Effector memory CD4-positive, alpha-beta T cell (primary cell): ENCODE measurements at regions not wholly inside any gene's neighbourhood (a gene's known extent, or its start where the extent isn't known, plus 50 kb on each side); places are given as distances from the start of the nearest gene placed in this dataset.
"Not testable (repeated sequence)": the region's sequence is repeated elsewhere in the genome, so short reads cannot be mapped to it uniquely, and the experiment has no call there.

Experiments
- DNase-seq, 3 donors: peaks; one replicate each; pipeline ENCODE4 v3.0.0-alpha.2; 2020
- H3K27ac ChIP-seq: 2 replicates; pipeline ENCODE4 v1.7.0; 2013; ENCODE audit warnings: mild to moderate bottlenecking, low read length, moderate library complexity; ENCODE audit not compliant: insufficient read depth, poor library complexity, severe bottlenecking
- H3K27me3 ChIP-seq: replicated peaks from 2 replicates; pipeline ENCODE4 v1.7.0; 2013; ENCODE audit warnings: mild to moderate bottlenecking, low read length; ENCODE audit not compliant: insufficient read depth, control insufficient read depth, poor library complexity, severe bottlenecking
- H3K36me3 ChIP-seq: 2 replicates; pipeline ENCODE4 v1.7.0; 2013; ENCODE audit warnings: mild to moderate bottlenecking, low read length, moderate library complexity; ENCODE audit not compliant: control insufficient read depth, insufficient read depth
- H3K4me1 ChIP-seq: 2 replicates; pipeline ENCODE4 v1.7.0; 2013; ENCODE audit warnings: low read length, mild to moderate bottlenecking; ENCODE audit not compliant: control insufficient read depth, insufficient read depth, poor library complexity, severe bottlenecking
- H3K4me3 ChIP-seq: 2 replicates; pipeline ENCODE4 v1.7.0; 2013; ENCODE audit warnings: low read length, low read depth, mild to moderate bottlenecking; ENCODE audit not compliant: insufficient read depth, poor library complexity, severe bottlenecking
- H3K9me3 ChIP-seq: 2 replicates; pipeline ENCODE4 v1.7.0; 2013; ENCODE audit warnings: mild to moderate bottlenecking, low read length, moderate library complexity; ENCODE audit not compliant: control insufficient read depth

DNA sequence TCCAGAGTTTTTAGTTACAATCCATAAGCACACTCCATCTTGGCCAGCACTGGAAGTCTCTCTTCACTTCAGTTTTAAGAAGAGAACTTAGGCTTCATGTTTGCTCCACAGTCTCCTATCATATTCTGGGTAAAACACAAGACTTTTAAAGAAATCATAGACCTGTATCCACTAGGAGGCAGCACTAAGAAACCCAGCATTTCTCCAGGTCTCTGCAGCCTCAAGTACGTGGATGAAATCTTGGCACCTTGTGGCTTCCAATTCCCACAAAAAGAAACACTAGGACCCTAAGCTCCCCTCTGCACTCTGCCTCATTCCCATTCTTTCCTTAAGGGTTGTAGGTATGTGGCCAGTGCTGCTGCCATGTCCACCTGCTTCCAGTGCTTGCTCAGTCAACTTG lies 367.3 kb upstream of the CASK start:
- no peaks in the 10 kb centered on the region for H3K4me1 ChIP-seq
- no peak for DNase-seq
- H3K4me3 ChIP-seq: no peak overlapping the region
- H3K27ac ChIP-seq: no peak overlapping the region
- H3K27me3 ChIP-seq: no peaks in the 10 kb centered on the region
- H3K9me3 ChIP-seq: no peaks in the 10 kb centered on the region
- H3K36me3 ChIP-seq: no peaks in the 10 kb centered on the region

DNA sequence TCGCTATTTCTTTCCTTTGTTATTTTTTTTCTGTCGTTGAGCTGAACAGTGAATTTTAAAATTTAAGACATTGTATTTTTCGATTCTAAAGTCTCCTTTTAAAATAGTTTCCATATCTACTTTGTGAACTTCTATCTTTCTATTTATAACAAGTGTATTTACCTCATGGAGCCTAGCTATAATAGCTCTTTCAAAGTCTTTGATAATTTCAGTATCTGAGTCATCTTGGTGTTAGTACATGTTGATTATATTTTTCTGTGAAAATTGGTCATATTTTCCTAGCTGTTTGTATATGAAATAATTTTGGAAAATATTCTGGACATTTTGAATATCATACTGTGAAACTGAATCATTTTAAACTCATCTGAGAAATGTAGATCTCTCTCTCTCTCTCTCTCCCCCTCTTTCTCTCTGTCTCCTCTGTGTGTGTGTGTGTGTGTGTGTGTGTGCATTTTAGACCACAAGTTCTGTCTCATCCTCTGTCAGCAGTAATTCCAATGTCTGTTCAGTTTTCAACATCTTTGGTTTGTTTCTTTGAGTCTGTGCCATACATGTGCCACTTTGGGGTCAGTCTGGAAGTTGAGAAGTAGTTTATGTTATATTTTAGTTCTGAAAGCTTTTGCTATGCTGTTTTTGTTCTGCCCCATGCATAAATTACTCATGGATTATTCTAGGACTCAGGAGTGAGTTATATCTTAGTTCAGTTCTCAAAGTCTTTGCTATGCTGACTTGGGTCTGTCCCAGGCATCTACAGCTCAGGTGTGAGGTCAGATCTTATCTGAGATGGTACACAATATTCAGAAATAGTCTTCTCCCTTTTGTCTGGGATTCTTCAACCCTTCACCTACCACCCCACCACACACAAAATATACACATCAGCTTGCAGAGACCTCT lies 366.4 kb upstream of the CASK start:
- DNase-seq: no peak
- Histone ChIP-seq H3K4me1 (no peaks in the 10 kb centered on the region), H3K27me3 (no peaks in the 10 kb centered on the region), H3K9me3 (no peaks in the 10 kb centered on the region), H3K4me3 (no peak overlapping the region), H3K27ac (no peak overlapping the region), H3K36me3 (no peaks in the 10 kb centered on the region)

DNA sequence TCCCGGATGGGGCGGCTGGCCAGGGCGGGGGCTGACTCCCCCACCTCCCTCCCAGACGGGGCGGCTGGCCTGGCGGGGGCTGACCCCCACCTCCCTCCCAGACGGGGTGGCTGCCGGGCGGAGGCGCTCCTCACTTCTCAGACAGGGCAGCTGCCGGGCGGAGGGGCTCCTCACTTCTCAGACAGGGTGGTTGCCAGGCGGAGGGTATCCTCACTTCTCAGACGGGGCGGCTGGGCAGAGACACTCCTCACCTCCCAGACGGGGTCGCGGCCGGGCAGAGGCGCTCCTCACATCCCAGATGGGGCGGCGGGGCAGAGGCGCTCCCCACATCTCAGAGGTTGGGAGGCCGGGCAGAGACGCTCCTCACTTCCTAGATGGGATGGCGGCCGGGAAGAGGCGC lies 362.3 kb upstream of the CASK start:
- H3K4me3 ChIP-seq, H3K9me3 ChIP-seq, H3K27ac ChIP-seq, H3K4me1 ChIP-seq, DNase-seq, H3K27me3 ChIP-seq, H3K36me3 ChIP-seq: not testable (repeated sequence)

DNA sequence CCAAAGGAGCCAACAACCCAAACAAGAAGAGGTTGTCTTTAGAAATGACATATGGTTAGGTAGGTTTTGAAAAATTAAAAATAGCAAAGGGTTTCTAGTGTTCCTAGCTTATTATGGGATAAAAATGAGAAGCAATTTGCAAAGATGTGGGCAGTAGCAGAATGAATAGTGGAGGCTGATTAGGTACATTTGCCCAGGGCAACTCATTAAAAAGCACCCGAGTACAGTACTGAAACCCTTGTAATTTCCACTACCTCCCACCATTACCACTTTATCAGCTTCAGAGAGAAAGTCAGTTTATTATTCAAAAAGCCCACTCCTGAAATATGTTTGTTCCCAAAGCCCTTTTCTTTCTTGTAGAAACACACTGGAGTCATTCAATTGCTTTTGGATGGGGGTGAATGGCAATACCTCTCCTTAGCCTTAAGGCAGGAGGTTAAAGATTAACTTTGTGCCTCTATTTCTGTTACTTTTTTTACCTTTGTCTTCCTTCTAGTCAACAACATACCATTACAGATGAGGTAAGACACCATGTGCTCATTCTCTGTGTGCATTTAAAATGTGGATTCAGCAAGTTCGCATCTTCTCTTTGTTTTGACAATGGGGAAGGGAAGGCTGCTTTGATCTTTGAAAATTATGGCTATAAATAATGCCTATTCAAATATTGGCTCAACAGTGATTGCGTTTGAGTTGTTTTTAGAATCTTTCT lies 353.8 kb upstream of the CASK start:
- Histone ChIP-seq H3K4me3 (no peak overlapping the region), H3K27ac (no peak overlapping the region), H3K9me3 (no peaks in the 10 kb centered on the region), H3K36me3 (no peaks in the 10 kb centered on the region), H3K4me1 (no peaks in the 10 kb centered on the region), H3K27me3 (no peaks in the 10 kb centered on the region)
- no peak for DNase-seq

DNA sequence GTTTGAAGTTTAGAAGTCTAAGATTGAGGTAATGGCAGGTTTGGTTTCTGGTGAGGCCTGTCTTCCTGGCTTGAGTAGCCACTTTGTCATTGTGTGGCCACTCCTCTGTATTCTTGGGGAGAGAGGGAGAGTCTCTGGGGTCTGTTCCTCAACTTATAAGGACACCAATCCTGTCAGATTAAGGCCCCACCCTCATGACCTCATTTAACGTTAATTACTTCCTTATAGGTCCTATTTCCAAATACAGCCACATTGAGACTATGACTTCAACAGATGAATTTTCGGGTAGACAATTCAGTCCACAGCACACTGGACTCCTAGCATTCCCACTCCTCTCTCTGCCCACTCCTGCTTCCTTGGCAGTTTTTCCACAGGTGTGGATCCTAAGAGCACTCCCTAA lies 350.8 kb upstream of the CASK start:
- DNase-seq: no peak
- no peaks in the 10 kb centered on the region for H3K9me3 ChIP-seq
- no peak overlapping the region for H3K4me3 ChIP-seq
- H3K4me1 ChIP-seq: no peaks in the 10 kb centered on the region
- H3K27ac ChIP-seq: no peak overlapping the region
- H3K36me3 ChIP-seq: no peaks in the 10 kb centered on the region
- H3K27me3 ChIP-seq: no peaks in the 10 kb centered on the region

DNA sequence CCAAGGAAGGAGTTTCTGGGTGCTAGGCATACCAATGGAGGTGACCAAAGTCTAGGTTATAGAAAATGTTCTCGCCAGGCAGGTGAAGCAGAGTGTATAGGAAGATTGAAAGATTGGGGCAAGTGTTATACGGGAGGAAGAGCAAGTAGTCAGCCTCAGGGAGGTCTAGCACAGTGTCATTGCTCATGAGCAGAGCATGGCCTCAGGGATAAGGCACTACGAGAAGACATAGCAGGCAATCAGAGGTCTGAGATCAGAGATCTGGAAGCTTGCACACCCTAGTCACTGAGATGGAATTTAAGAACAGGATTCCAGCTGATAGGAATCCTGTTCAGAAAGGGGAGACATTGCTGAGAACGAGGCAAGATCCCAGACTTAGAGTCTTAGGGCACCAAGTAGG lies 350.0 kb upstream of the CASK start:
- Histone ChIP-seq H3K27ac (no peak overlapping the region), H3K36me3 (no peaks in the 10 kb centered on the region), H3K4me3 (no peak overlapping the region), H3K9me3 (no peaks in the 10 kb centered on the region), H3K27me3 (no peaks in the 10 kb centered on the region), H3K4me1 (no peaks in the 10 kb centered on the region)
- no peak for DNase-seq

DNA sequence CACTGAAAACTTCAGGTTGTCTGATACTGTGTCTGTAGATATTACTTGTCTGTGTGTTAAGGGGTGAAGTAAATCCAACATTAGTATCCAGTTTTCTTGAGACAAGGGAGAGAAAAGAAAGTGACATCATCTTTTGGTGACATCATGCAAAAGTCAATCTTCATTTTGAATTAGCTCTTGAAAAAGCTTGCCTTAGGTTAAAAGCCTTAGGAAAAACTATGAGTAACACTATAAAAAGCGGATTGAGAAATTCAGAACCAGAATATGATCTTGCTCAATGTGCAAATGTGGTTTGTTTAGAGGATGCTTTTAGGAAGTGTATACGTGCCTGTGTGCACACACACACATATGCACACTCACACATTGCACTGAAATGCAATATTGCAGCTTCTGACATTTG lies 345.8 kb upstream of the CASK start:
- no peaks in the 10 kb centered on the region for H3K27me3 ChIP-seq
- no peak overlapping the region for H3K4me3 ChIP-seq
- DNase-seq: no peak
- H3K36me3 ChIP-seq: no peaks in the 10 kb centered on the region
- H3K9me3 ChIP-seq: no peaks in the 10 kb centered on the region
- no peaks in the 10 kb centered on the region for H3K4me1 ChIP-seq
- no peak overlapping the region for H3K27ac ChIP-seq

DNA sequence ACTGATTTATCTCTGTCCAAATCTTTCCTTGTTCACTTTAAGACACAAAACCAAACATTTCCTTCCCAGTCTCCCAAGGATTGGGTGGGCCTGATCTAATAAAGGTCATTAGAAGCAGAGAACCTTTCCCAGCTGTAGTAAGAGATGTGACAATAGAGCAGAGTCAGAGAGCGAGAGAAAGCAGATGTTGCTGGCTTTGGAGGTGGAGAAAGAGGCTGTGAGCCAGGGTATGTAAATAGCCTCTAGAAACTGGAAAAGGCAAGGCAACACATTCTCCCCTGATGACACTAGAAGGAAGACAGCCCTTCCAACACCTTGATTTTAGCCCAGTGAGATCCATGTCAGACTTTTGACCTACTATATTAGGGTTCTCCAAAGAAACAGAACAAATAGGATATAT lies 337.5 kb upstream of the CASK start:
- H3K4me1 ChIP-seq: no peaks in the 10 kb centered on the region
- H3K9me3 ChIP-seq: no peaks in the 10 kb centered on the region
- H3K27ac ChIP-seq: no peak overlapping the region

DNA sequence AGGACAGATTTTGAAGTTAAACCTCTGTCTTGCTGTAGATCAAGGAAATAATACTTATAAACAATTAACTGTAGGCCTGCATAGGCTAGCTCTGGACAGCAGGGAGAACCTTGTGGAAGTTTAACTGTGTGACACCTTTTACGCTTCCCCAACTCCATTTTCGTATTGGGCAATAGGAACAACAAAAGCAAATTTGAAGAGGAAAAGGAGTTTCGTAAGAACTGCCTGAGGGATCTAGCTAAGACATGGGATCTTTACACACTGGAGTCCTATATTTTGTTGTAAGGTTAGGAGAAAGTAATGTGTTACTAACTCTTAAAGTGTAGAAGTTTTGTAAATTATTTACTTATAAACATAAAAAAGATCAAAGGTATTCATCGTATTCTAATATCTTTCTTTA lies 324.9 kb upstream of the CASK start:
- H3K36me3 ChIP-seq: no peaks in the 10 kb centered on the region
- H3K4me1 ChIP-seq: no peaks in the 10 kb centered on the region
- H3K27ac ChIP-seq: no peak overlapping the region
- no peak overlapping the region for H3K4me3 ChIP-seq
- no peaks in the 10 kb centered on the region for H3K9me3 ChIP-seq
- no peaks in the 10 kb centered on the region for H3K27me3 ChIP-seq
- DNase-seq: no peak

More for the DNA sequence above, 337.5 kb upstream of the CASK start:
- no peaks in the 10 kb centered on the region for H3K36me3 ChIP-seq
- no peaks in the 10 kb centered on the region for H3K27me3 ChIP-seq
- no peak for DNase-seq
- no peak overlapping the region for H3K4me3 ChIP-seq

DNA sequence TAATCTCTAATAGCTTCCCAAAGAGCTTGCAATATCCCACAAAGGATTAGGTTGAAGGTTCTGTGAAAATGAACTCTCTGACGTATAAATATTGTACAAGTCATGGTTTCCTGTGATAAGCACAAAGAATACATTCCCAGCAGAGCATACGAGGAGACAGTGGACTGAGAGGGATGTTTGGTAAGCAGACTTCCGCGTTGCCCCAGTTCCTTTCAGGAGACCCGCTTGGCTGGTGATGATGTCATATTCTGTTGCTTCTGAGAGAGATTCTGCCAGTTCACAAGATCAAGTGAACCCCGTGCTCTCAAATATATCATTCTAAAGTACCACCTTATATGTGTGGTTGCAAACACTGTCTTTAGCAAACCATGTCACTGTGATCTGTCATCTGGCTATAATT lies 323.9 kb upstream of the CASK start:
- Histone ChIP-seq H3K9me3 (no peaks in the 10 kb centered on the region), H3K27ac (no peak overlapping the region), H3K4me3 (no peak overlapping the region), H3K4me1 (no peaks in the 10 kb centered on the region), H3K27me3 (no peaks in the 10 kb centered on the region), H3K36me3 (no peaks in the 10 kb centered on the region)
- DNase-seq: no peak
